Fibroblast of skin of right biceps (primary cell): ENCODE measurements at regions not wholly inside any gene's neighbourhood (a gene's known extent, or its start where the extent isn't known, plus 50 kb on each side); places are given as distances from the start of the nearest gene placed in this dataset.

Experiments
- DNase-seq: peaks from one replicate; pipeline ENCODE4 v3.0.0-alpha.2; 2013

- DNase-seq: peak; percentile 65
Observed at GRCh38 chr22:27262361-27262760, 539.2 kb downstream of the MN1 start.

- no peak for DNase-seq
Observed at GRCh38 chr22:27264184-27264583, 537.4 kb downstream of the MN1 start.

GRCh38 chr22:27267145-27267544, 534.4 kb downstream of the MN1 start:
- peak; percentile 96 for DNase-seq

GRCh38 chr22:27269751-27270543, 531.6 kb downstream of the MN1 start:
- peak; percentile 8 for DNase-seq

GRCh38 chr22:27270818-27271510, 530.6 kb downstream of the MN1 start:
- peak; percentile 47 for DNase-seq

- DNase-seq: no peak
Observed at GRCh38 chr22:27273436-27273835, 528.1 kb downstream of the MN1 start.

GRCh38 chr22:27273853-27274252, 527.7 kb downstream of the MN1 start:
- DNase-seq: no peak

- peak; percentile 61 for DNase-seq
Observed at GRCh38 chr22:27274770-27275449, 526.6 kb downstream of the MN1 start.

- no peak for DNase-seq
Observed at GRCh38 chr22:27278946-27279345, 522.6 kb downstream of the MN1 start.

- DNase-seq: no peak
Observed at GRCh38 chr22:27283240-27283639, 518.3 kb downstream of the MN1 start.

GRCh38 chr22:27283714-27284113, 517.8 kb downstream of the MN1 start:
- peak; percentile 33 for DNase-seq

GRCh38 chr22:27284324-27284723, 517.2 kb downstream of the MN1 start:
- no peak for DNase-seq

- no peak for DNase-seq
Observed at GRCh38 chr22:27286711-27287110, 514.8 kb downstream of the MN1 start.

- DNase-seq: no peak
Observed at GRCh38 chr22:27292542-27293299, 508.8 kb downstream of the MN1 start.

- no peak for DNase-seq
Observed at GRCh38 chr22:27293721-27294445, 507.7 kb downstream of the MN1 start.

GRCh38 chr22:27295040-27295439, 506.5 kb downstream of the MN1 start:
- DNase-seq: peak; percentile 47

- no peak for DNase-seq
Observed at GRCh38 chr22:27295605-27296004, 506.0 kb downstream of the MN1 start.

GRCh38 chr22:27296091-27296675, 505.4 kb downstream of the MN1 start:
- no peak for DNase-seq

GRCh38 chr22:27297125-27297524, 504.4 kb downstream of the MN1 start:
- no peak for DNase-seq

GRCh38 chr22:27298332-27298731, 503.2 kb downstream of the MN1 start:
- DNase-seq: no peak

- no peak for DNase-seq
Observed at GRCh38 chr22:27298742-27299141, 502.8 kb downstream of the MN1 start.
